WERI-Rb-1 (cell line): ENCODE measurements at regions not wholly inside any gene's neighbourhood (a gene's known extent, or its start where the extent isn't known, plus 50 kb on each side); places are given as distances from the start of the nearest gene placed in this dataset.
"Not testable (repeated sequence)": the region's sequence is repeated elsewhere in the genome, so short reads cannot be mapped to it uniquely, and the experiment has no call there.

ENCODE experiments used
- DNase-seq: peaks from one replicate; pipeline ENCODE4 v3.0.0-alpha.2; 2020
- H3K27ac ChIP-seq: fragments of 250-450 bp; sonication (Bioruptor Pico); 2 replicates; pipeline ENCODE4 v1.5.1; 2020; ENCODE audit warnings: mild to moderate bottlenecking, moderate library complexity
- H3K27me3 ChIP-seq: fragments of 250-450 bp; sonication (Bioruptor Pico); 2 replicates; pipeline ENCODE4 v1.5.1; 2021; ENCODE audit warnings: mild to moderate bottlenecking, low read depth, moderate library complexity; ENCODE audit not compliant: insufficient read depth, severe bottlenecking
- H3K36me3 ChIP-seq: fragments of 250-450 bp; sonication (Bioruptor Pico); 2 replicates; pipeline ENCODE4 v1.5.1; 2020; ENCODE audit warnings: mild to moderate bottlenecking, moderate library complexity
- H3K4me3 ChIP-seq: 2 replicates; pipeline ENCODE4 v1.5.1; 2011; ENCODE audit warnings: low read depth, mild to moderate bottlenecking, control low read depth, low read length
- H3K9me3 ChIP-seq: fragments of 250-450 bp; sonication (Bioruptor Pico); 2 replicates; pipeline ENCODE4 v1.5.1; 2021; ENCODE audit warnings: mild to moderate bottlenecking, moderate library complexity; ENCODE audit not compliant: severe bottlenecking
- CTCF ChIP-seq: IDR thresholded peaks from 2 replicates; pipeline ENCODE4 v1.5.1; 2011; ENCODE audit warnings: low read depth, mild to moderate bottlenecking, control low read depth, inconsistent platforms, low read length

- H3K27me3 ChIP-seq: peaks cover 29% of the 10 kb centered on the region
- no peaks in the 10 kb centered on the region for H3K36me3 ChIP-seq
- H3K9me3 ChIP-seq: no peaks in the 10 kb centered on the region
- no peak for TF ChIP-seq CTCF
- H3K4me3 ChIP-seq: no peak overlapping the region
- H3K27ac ChIP-seq: no peak overlapping the region
- no peak for DNase-seq
Observed at GRCh38 chrX:124260845-124261244, 71.6 kb upstream of the TEX13D start.

DNA sequence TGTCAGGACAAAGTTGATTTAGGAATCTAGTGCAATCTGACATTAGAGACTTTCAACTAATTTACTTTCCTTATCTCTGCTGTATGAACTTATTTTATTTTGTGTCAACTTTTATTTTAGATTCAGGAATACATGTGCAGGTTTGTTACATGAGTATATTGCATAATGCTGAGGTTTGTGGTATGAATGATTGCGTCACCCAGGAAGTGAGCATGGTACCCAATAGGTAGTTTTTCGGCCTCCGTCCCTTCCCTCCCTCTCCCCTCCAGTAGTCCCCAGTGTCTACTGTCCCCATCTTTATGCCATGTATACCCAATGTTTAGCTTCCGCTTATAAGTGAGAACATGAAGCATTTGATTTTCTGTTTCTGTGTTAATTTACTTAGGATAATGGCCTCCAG is 68.7 kb upstream of the TEX13D start:
- Histone ChIP-seq H3K36me3 (no peaks in the 10 kb centered on the region), H3K27ac (no peak overlapping the region), H3K4me3 (no peak overlapping the region), H3K27me3 (peaks cover 33% of the 10 kb centered on the region), H3K9me3 (no peaks in the 10 kb centered on the region)
- TF ChIP-seq CTCF: no peak
- DNase-seq: no peak

DNA sequence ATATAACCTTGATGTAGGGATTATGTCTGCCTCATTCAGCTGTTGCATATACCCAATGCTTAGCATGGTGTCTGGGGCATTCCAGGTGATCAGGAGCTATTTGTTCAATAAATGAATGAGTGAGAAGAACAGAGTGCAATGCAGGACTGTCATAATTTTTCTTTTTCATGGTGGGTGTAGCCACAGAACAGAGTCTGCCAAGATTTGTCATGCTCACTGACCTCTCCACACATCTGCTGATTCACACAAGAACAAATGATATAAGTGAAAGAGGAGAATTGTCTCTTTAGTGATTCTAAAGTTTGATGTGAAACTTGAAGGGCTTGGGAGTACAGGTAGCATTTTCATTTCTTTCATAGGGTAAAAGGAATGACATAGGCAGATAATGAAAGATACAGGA is 64.4 kb upstream of the TEX13D start:
- Histone ChIP-seq H3K4me3 (no peak overlapping the region), H3K27me3 (peaks cover 27% of the 10 kb centered on the region), H3K36me3 (no peaks in the 10 kb centered on the region), H3K27ac (no peak overlapping the region), H3K9me3 (peaks cover 3% of the 10 kb centered on the region)
- no peak for TF ChIP-seq CTCF
- DNase-seq: no peak

- Histone ChIP-seq H3K36me3 (no peaks in the 10 kb centered on the region), H3K4me3 (no peak overlapping the region), H3K9me3 (peaks cover 3% of the 10 kb centered on the region), H3K27me3 (peaks cover 30% of the 10 kb centered on the region), H3K27ac (no peak overlapping the region)
- TF ChIP-seq CTCF: no peak
- no peak for DNase-seq
Observed at GRCh38 chrX:124269881-124270280, 62.6 kb upstream of the TEX13D start.

DNA sequence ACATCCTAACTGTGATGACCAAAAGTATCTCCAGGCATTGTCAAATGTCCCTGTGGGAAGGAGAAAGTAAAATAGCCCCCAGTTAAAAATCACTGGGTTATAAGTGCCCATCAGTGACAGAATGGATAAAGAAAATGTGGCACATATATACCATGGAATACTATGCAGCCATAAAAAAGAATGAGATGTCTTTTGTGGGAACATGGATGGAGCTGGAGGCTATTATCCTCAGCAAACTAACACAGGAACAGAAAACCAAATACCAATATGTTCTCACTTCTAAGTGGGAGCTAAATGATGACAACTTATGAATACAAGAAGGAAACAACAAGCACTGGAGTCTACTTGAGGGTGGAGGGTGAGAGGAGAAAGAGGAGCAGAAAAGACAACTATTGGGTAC is 60.9 kb upstream of the TEX13D start:
- H3K27ac ChIP-seq, H3K36me3 ChIP-seq, H3K4me3 ChIP-seq, DNase-seq, H3K9me3 ChIP-seq: not testable (repeated sequence)
- H3K27me3 ChIP-seq: peaks cover 38% of the 10 kb centered on the region

GRCh38 chrX:124272370-124272982 is 60.0 kb upstream of the TEX13D start:
- peaks cover 38% of the 10 kb centered on the region for H3K27me3 ChIP-seq
- no peak overlapping the region for H3K4me3 ChIP-seq
- H3K27ac ChIP-seq: no peak overlapping the region
- peaks cover 3% of the 10 kb centered on the region for H3K9me3 ChIP-seq
- TF ChIP-seq CTCF: no peak
- no peaks in the 10 kb centered on the region for H3K36me3 ChIP-seq
- no peak for DNase-seq
